Gastroesophageal sphincter (tissue), 3 donors: ENCODE measurements at regions not wholly inside any gene's neighbourhood (a gene's known extent, or its start where the extent isn't known, plus 50 kb on each side); places are given as distances from the start of the nearest gene placed in this dataset.

Experiments used
- POLR2A ChIP-seq, 2 donors: fragments of 450-650 bp; IDR thresholded peaks; one replicate each; pipeline ENCODE4 v1.6.1; 2017; ENCODE audit warnings: antibody characterized with exemption in 2 of 2, mild to moderate bottlenecking in 2 of 2, moderate library complexity in 1 of 2
- POLR2AphosphoS5 ChIP-seq: sonication (generic); formaldehyde crosslinking; IDR thresholded peaks from one replicate; pipeline ENCODE4 v1.6.1; 2017; ENCODE audit warnings: antibody characterized with exemption
- TF ChIP-seq, protein P1 (sequence below), 4 experiments: fragments of 200-600 bp in 2 of 4; fragments of 450-650 bp in 2 of 4; sonication (generic) in 1 of 4; IDR thresholded peaks; one replicate each; pipeline ENCODE4 v1.5.1; 2017 to 2019; ENCODE audit warnings: antibody characterized with exemption in 4 of 4, mild to moderate bottlenecking in 2 of 4, moderate library complexity in 2 of 4

DNA sequence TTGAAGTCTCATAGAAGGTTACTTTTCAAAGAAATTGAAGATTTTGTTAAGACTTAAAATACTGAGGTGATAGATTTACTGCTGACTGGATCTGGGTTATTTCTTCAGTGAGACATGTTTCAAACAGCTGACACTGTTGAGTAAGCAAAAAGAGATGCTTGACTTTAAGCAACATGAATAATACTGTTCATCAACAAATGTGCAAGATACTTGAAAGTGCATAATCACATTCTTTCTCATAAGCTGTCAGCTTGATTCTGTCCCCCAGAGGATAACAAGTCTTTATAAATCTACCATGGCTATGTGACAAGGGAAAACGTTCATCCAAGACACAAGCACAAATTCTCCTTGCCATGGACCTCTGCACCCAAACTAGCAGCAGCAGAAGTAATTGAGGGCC is 260.1 kb upstream of the CDH18 start:
- TF ChIP-seq, protein P1, sequence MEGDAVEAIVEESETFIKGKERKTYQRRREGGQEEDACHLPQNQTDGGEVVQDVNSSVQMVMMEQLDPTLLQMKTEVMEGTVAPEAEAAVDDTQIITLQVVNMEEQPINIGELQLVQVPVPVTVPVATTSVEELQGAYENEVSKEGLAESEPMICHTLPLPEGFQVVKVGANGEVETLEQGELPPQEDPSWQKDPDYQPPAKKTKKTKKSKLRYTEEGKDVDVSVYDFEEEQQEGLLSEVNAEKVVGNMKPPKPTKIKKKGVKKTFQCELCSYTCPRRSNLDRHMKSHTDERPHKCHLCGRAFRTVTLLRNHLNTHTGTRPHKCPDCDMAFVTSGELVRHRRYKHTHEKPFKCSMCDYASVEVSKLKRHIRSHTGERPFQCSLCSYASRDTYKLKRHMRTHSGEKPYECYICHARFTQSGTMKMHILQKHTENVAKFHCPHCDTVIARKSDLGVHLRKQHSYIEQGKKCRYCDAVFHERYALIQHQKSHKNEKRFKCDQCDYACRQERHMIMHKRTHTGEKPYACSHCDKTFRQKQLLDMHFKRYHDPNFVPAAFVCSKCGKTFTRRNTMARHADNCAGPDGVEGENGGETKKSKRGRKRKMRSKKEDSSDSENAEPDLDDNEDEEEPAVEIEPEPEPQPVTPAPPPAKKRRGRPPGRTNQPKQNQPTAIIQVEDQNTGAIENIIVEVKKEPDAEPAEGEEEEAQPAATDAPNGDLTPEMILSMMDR (IDR thresholded peaks at IDR 0.05): no peak
- TF ChIP-seq POLR2A (IDR thresholded peaks at IDR 0.05) (no peak), POLR2AphosphoS5 (no peak)
